K562 (cell line): ENCODE measurements at regions not wholly inside any gene's neighbourhood (a gene's known extent, or its start where the extent isn't known, plus 50 kb on each side); places are given as distances from the start of the nearest gene placed in this dataset.

Source experiments
- ATAC-seq: fragments of 200-7000 bp; cut with Tn5 transposase; 3 replicates; pipeline ENCODE4 v1.9.1; 2020; ENCODE audit warnings: moderate library complexity
- BruUV-seq: library from RNA; stranded (reverse); fragments of 400-500 nt; replicated peaks from 2 replicates; lab custom pipeline; 2021; lab: Mats Ljungman, UMichigan
- CTCF ChIA-PET: fragments of 300-600 bp; formaldehyde crosslinking; extraction: SDS; loops from one replicate; lab custom pipeline; 2021; ENCODE audit warnings: low intra/inter-chr PET ratio; lab: Yijun Ruan, JAX
- POLR2A ChIA-PET: fragments of 300-600, 350-650 bp; sonication (Branson Sonifier 250); formaldehyde crosslinking; extraction: SDS; loops from one replicate; lab custom pipeline; 2021; ENCODE audit warnings: antibody characterized with exemption, inconsistent platforms; lab: Yijun Ruan, JAX
- DNase-seq, 4 experiments: peaks; one replicate each; pipeline versions ENCODE4 v3.0.0 to v3.0.0-alpha.2; 2011 to 2018; ENCODE audit warnings: low spot score in 3 of 4, mixed read lengths in 3 of 4; ENCODE audit errors: extremely low read depth in 1 of 4
- FAIRE-seq: peaks from 2 replicates; lab custom pipeline; 2011; peaks lifted over from hg19 to GRCh38; lab: Jason Lieb, UNC
- H2AFZ ChIP-seq: 2 replicates; pipeline ENCODE4 v1.6.0; 2011; ENCODE audit warnings: low read depth, low read length, control low read depth, inconsistent platforms
- H3K27ac ChIP-seq: fragments of 200-600 bp; 3 replicates; pipeline ENCODE4 v1.8.0; 2011; ENCODE audit warnings: low read depth, mild to moderate bottlenecking, control low read depth, inconsistent platforms, low read length, moderate library complexity, mixed read lengths; ENCODE audit errors: extremely low read depth
- H3K27me3 ChIP-seq, 2 experiments: fragments of 300-600 bp in 1 of 2; 2 replicates in 1 of 2; 3 replicates in 1 of 2; pipeline versions ENCODE4 v1.6.0 to v1.8.0; 2011; ENCODE audit warnings: inconsistent platforms in 2 of 2, low read length in 2 of 2, mild to moderate bottlenecking in 1 of 2, mixed read lengths in 1 of 2, moderate library complexity in 1 of 2; ENCODE audit not compliant: control insufficient read depth in 2 of 2, insufficient read depth in 2 of 2
- H3K36me3 ChIP-seq: fragments of 300-600 bp; 3 replicates; pipeline ENCODE4 v1.8.0; 2011; ENCODE audit warnings: mild to moderate bottlenecking, low read length, inconsistent platforms; ENCODE audit not compliant: control insufficient read depth, insufficient read depth
- H3K4me1 ChIP-seq, 2 experiments: fragments of 200-600 bp in 1 of 2; replicated peaks in 1 of 2; 2 replicates in 1 of 2; 3 replicates in 1 of 2; pipeline versions ENCODE4 v1.5.1 to v1.8.0; 2011; ENCODE audit warnings: inconsistent platforms in 2 of 2, low read length in 2 of 2, mild to moderate bottlenecking in 1 of 2, mixed read lengths in 1 of 2, moderate library complexity in 1 of 2; ENCODE audit not compliant: control insufficient read depth in 2 of 2, insufficient read depth in 2 of 2
- H3K4me2 ChIP-seq: 2 replicates; pipeline ENCODE4 v1.6.1; 2011; ENCODE audit warnings: low read length, control low read depth, inconsistent platforms, mixed read lengths; ENCODE audit not compliant: insufficient read depth
- H3K4me3 ChIP-seq: fragments of 200-600 bp; sonication (generic), shearing (Covaris generic); 2 replicates; pipeline ENCODE4 v1.5.1; 2016; ENCODE audit warnings: control low read depth, inconsistent platforms
- H3K79me2 ChIP-seq: fragments of 200-600 bp; 3 replicates; pipeline ENCODE4 v1.8.0; 2011; ENCODE audit warnings: low read length, inconsistent platforms; ENCODE audit not compliant: control insufficient read depth, insufficient read depth
- H3K9ac ChIP-seq, 2 experiments: 2 replicates each; pipeline versions ENCODE4 v1.6.0 to v1.6.1; 2011; ENCODE audit warnings: low read depth in 2 of 2, low read length in 2 of 2, control low read depth in 1 of 2, inconsistent platforms in 1 of 2, mild to moderate bottlenecking in 1 of 2, mixed read lengths in 1 of 2; ENCODE audit not compliant: insufficient read depth in 1 of 2
- H3K9me1 ChIP-seq: one replicate; pipeline ENCODE4 v1.6.0; 2011; ENCODE audit warnings: inconsistent platforms, mild to moderate bottlenecking, low read length, moderate library complexity; ENCODE audit not compliant: control insufficient read depth, insufficient read depth
- H3K9me3 ChIP-seq: replicated peaks from 2 replicates; pipeline ENCODE4 v1.5.1; 2011; ENCODE audit warnings: low read depth, low read length, inconsistent platforms; ENCODE audit not compliant: control insufficient read depth, insufficient read depth
- H4K20me1 ChIP-seq: replicated peaks from 2 replicates; pipeline ENCODE4 v1.6.1; 2011; ENCODE audit warnings: low read length, inconsistent platforms, mixed read lengths; ENCODE audit not compliant: control insufficient read depth, insufficient read depth
- CREB1 ChIP-seq, 2 experiments: sonication (generic) in 1 of 2; formaldehyde crosslinking in 1 of 2; IDR thresholded peaks; 2 replicates each; pipeline versions ENCODE4 v1.6.1 to v1.8.0; 2012 to 2022; ENCODE audit warnings: inconsistent platforms in 1 of 2, mild to moderate bottlenecking in 1 of 2, missing genetic modification reagents in 1 of 2, moderate library complexity in 1 of 2
- CTCF ChIP-seq, 3 experiments: IDR thresholded peaks in 2 of 3; conservative IDR thresholded peaks in 1 of 3; 2 replicates each; pipeline ENCODE4 v1.5.1; 2011 to 2012; ENCODE audit warnings: low read length in 3 of 3, mild to moderate bottlenecking in 3 of 3, control low read depth in 2 of 3, improper control_type of control experiment in 1 of 3, inconsistent platforms in 1 of 3, low read depth in 1 of 3, mixed read lengths in 1 of 3, moderate library complexity in 1 of 3; ENCODE audit not compliant: insufficient read depth in 2 of 3
- ELK3 ChIP-seq: fragments of 450-650 bp; formaldehyde crosslinking; IDR thresholded peaks from 2 replicates; pipeline ENCODE4 v1.4.0; 2020; ENCODE audit warnings: mild to moderate bottlenecking
- ESRRB ChIP-seq: fragments of 250-450 bp; sonication (Bioruptor Pico); IDR thresholded peaks from 2 replicates; pipeline ENCODE4 v1.5.0; 2020; ENCODE audit warnings: mild to moderate bottlenecking, moderate library complexity, borderline replicate concordance
- JUNB ChIP-seq: fragments of 450-650 bp; formaldehyde crosslinking; conservative IDR thresholded peaks from 2 replicates; pipeline ENCODE4 v1.4.0; 2020; ENCODE audit warnings: mild to moderate bottlenecking
- POLR2A ChIP-seq: fragments of 450-650 bp; conservative IDR thresholded peaks from 2 replicates; pipeline ENCODE4 v1.6.1; 2016
- PPARD ChIP-seq: fragments of 250-450 bp; sonication (Bioruptor Pico); IDR thresholded peaks from 2 replicates; pipeline ENCODE4 v1.8.0; 2022; ENCODE audit warnings: inconsistent platforms, mild to moderate bottlenecking, moderate library complexity
- PTTG1 ChIP-seq: fragments of 450-650 bp; IDR thresholded peaks from 2 replicates; pipeline ENCODE4 v1.6.1; 2016; ENCODE audit warnings: low read depth, mild to moderate bottlenecking, missing genetic modification characterization, missing compliant biosample characterization
- TFE3 ChIP-seq: fragments of 450-650 bp; formaldehyde crosslinking; IDR thresholded peaks from 2 replicates; pipeline ENCODE4 v1.4.0; 2020; ENCODE audit warnings: mild to moderate bottlenecking, mixed read lengths
- ZBTB8A ChIP-seq: fragments of 450-650 bp; IDR thresholded peaks from 2 replicates; pipeline ENCODE4 v1.6.1; 2018; ENCODE audit warnings: mild to moderate bottlenecking, moderate library complexity; ENCODE audit not compliant: partially characterized antibody
- ZNF740 ChIP-seq, 3 experiments: fragments of 200-800 bp in 1 of 3; sonication (Bioruptor generic) in 1 of 3; sonication (generic) in 1 of 3; formaldehyde crosslinking in 1 of 3; IDR thresholded peaks; 2 replicates each; pipeline versions ENCODE4 v1.6.1 to v1.8.0; 2016 to 2022; ENCODE audit warnings: mild to moderate bottlenecking in 2 of 3, missing compliant biosample characterization in 2 of 3, missing genetic modification characterization in 2 of 3, missing genetic modification reagents in 1 of 3
- in situ Hi-C: fragments of 300-500 bp; cut with MboI; formaldehyde crosslinking; loops from 4 replicates; pipeline ENCODE4 v1.15.0; 2018; ENCODE audit warnings: inconsistent platforms, mixed read lengths
- intact Hi-C: fragments of 100-400 bp; cut with micrococcal nuclease; formaldehyde crosslinking; loops from 2 replicates; pipeline ENCODE4 v1.14.2; 2022

GRCh38 chr3:18295171-18295920, 129.8 kb downstream of the SATB1 start (continued):
- peak; percentile 7 to 50 (median 29); a peak in 3 of 6 replicates for TF ChIP-seq CTCF (IDR thresholded peaks at IDR 0.05 in 2 of 3, conservative IDR thresholded peaks at IDR 0.05 in 1 of 3; ENCODE audit: insufficient read depth in 2 of 3, low read depth in 1 of 3, low read length in 3 of 3)
- TF ChIP-seq, all 486 proteins: peak for 2

- no peaks in the 10 kb centered on the region for H3K36me3 ChIP-seq
- POLR2A ChIA-PET: no interaction called here
- H2AFZ ChIP-seq: no peak overlapping the region
- H3K79me2 ChIP-seq: no peaks in the 10 kb centered on the region
- no peaks in the 10 kb centered on the region for H3K4me1 ChIP-seq
- H3K4me3 ChIP-seq: no peak overlapping the region
- H3K4me2 ChIP-seq: no peak overlapping the region
- no peak overlapping the region for H3K27ac ChIP-seq
- intact Hi-C loops (loop anchor here (10.0 kb wide), 1 partner anchor 395 kb away; no protein-coding TSS in a partner anchor), in situ Hi-C loops (no loop called here)
- ATAC-seq (no peak), DNase-seq (no peak), FAIRE-seq (no peak)
- H3K9ac ChIP-seq: no peak overlapping the region
- H4K20me1 ChIP-seq: no peaks in the 10 kb centered on the region
- H3K9me1 ChIP-seq: no peaks in the 10 kb centered on the region
- BruUV-seq: no TSS peak
- no peaks in the 10 kb centered on the region for H3K27me3 ChIP-seq
- H3K9me3 ChIP-seq: no peaks in the 10 kb centered on the region
- CTCF ChIA-PET: no interaction called here
- TF ChIP-seq POLR2A (no peak), TFE3 (CRISPR knock-in tag) (no peak), JUNB (CRISPR knock-in tag) (no peak), ELK3 (CRISPR knock-in tag) (no peak), ZBTB8A (no peak), CREB1 (IDR thresholded peaks at IDR 0.05) (no peak), CREB1 (CRISPR knock-in tag; IDR thresholded peaks at IDR 0.05) (no peak), PTTG1 (no peak), PPARD (CRISPR knock-in tag) (no peak), ZNF740 (CRISPR knock-in tag; IDR thresholded peaks at IDR 0.05) (no peak), ZNF740 (tag; IDR thresholded peaks at IDR 0.05) (no peak), ESRRB (CRISPR knock-in tag) (no peak)
Observed at GRCh38 chr3:18290157-18290556, 135.0 kb downstream of the SATB1 start.
